RWPE1 (cell line): ENCODE measurements at regions not wholly inside any gene's neighbourhood (a gene's known extent, or its start where the extent isn't known, plus 50 kb on each side); places are given as distances from the start of the nearest gene placed in this dataset.

Experiments used
- CTCF ChIA-PET: fragments of 350-600 bp; sonication (Branson Sonifier 250); formaldehyde crosslinking; extraction: SDS; loops from one replicate; lab custom pipeline; 2021; lab: Yijun Ruan, JAX
- POLR2A ChIA-PET: fragments of 400-600 bp; formaldehyde crosslinking; extraction: SDS; loops from one replicate; lab custom pipeline; 2020; ENCODE audit warnings: antibody characterized with exemption; ENCODE audit not compliant: low non-redundant PET; lab: Yijun Ruan, JAX
- DNase-seq: peaks from one replicate; pipeline ENCODE4 v3.0.0; 2012; ENCODE audit warnings: low spot score
- H3K27ac ChIP-seq: fragments of 450-650 bp; 2 replicates; pipeline ENCODE4 v1.5.1; 2017
- TF ChIP-seq, protein P1 (sequence below): fragments of 450-650 bp; conservative IDR thresholded peaks from 2 replicates; pipeline ENCODE4 v1.5.1; 2017; ENCODE audit warnings: low read depth, mild to moderate bottlenecking

GRCh38 chr10:108592956-108593355, 1330.4 kb downstream of the XPNPEP1 start:
- no peak for DNase-seq
- TF ChIP-seq, protein P1, sequence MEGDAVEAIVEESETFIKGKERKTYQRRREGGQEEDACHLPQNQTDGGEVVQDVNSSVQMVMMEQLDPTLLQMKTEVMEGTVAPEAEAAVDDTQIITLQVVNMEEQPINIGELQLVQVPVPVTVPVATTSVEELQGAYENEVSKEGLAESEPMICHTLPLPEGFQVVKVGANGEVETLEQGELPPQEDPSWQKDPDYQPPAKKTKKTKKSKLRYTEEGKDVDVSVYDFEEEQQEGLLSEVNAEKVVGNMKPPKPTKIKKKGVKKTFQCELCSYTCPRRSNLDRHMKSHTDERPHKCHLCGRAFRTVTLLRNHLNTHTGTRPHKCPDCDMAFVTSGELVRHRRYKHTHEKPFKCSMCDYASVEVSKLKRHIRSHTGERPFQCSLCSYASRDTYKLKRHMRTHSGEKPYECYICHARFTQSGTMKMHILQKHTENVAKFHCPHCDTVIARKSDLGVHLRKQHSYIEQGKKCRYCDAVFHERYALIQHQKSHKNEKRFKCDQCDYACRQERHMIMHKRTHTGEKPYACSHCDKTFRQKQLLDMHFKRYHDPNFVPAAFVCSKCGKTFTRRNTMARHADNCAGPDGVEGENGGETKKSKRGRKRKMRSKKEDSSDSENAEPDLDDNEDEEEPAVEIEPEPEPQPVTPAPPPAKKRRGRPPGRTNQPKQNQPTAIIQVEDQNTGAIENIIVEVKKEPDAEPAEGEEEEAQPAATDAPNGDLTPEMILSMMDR: no peak
- no peak overlapping the region for H3K27ac ChIP-seq
- ChIA-PET CTCF (no interaction called here), POLR2A (no interaction called here)

DNA sequence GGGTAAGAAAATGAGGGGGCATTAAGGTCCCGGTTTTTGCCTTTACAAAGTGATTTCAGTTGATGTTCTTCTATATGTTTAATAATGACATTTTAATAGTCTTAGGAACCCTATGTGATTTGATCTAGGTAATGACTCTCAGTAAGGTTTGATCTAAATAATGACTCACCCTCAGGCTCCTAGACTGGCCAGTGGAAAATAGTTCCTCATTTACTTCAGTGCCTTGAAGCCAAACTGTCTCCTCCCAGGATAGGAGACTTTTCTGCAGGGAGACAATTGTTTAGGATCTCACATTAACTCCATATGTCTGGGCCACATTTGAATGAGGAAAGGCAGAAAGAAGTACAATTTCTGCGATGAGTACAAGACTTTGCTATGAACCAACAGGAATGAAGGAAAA, 1331.9 kb downstream of the XPNPEP1 start:
- TF ChIP-seq, protein P1: no peak
- CTCF ChIA-PET: no interaction called here
- DNase-seq: no peak
- POLR2A ChIA-PET: no interaction called here
- no peak overlapping the region for H3K27ac ChIP-seq

GRCh38 chr10:108586424-108586823, 1336.9 kb downstream of the XPNPEP1 start:
- ChIA-PET POLR2A (no interaction called here), CTCF (interaction anchor here (0.6 kb wide), 3 partner anchors 499 to 1063 kb away, joined by 3 read pairs; no protein-coding TSS in a partner anchor)
- no peak overlapping the region for H3K27ac ChIP-seq
- TF ChIP-seq, protein P1: no peak
- no peak for DNase-seq

DNA sequence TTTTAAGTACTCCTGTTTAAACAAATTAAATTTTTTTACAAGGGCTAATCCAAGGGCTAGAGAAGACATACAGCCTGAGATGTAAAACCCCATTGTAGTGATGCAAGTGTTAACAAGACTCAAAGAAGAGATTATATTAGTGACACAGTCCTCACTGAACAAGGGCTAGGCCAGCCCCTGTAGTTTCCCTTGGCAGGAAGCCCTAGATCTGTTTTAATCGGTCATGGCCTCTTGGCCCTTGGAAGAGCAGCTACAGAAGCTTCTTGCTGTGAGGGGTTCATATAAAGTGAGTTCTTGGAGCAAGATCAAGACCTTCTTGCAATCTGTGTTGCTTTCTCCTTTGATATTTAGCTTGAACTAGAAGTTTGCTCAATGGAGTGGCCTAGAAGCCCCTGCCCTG, 1339.4 kb downstream of the XPNPEP1 start:
- ChIA-PET POLR2A (no interaction called here), CTCF (interaction anchor here (0.5 kb wide), 2 partner anchors 593 to 1004 kb away, joined by 3 read pairs; no protein-coding TSS in a partner anchor)
- H3K27ac ChIP-seq: no peak overlapping the region
- no peak for DNase-seq
- TF ChIP-seq, protein P1: no peak

DNA sequence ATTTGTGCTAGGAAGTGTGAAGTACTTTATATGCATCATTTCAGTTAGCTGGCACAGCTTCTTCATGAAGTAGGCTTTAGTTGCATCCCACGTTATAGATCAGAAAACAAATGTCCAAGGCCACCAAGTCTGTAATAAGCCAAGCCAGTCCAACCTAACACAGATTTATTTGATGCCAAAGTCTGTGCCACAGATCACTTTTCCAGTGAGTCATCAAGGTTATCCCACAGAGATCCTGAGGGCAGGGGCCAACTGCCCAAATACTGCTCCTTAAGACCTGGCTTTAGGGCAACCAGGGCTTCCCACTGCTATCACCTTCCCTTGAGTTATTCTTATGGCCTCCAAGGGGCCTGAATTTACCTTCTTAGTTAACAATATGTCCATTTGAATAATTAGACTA, 1340.4 kb downstream of the XPNPEP1 start:
- H3K27ac ChIP-seq: no peak overlapping the region
- CTCF ChIA-PET: no interaction called here
- POLR2A ChIA-PET: interaction anchor here (0.6 kb wide), 1 partner anchor 819 kb away, joined by 4 read pairs; no protein-coding TSS in a partner anchor
- TF ChIP-seq, protein P1: no peak
- DNase-seq: no peak

DNA sequence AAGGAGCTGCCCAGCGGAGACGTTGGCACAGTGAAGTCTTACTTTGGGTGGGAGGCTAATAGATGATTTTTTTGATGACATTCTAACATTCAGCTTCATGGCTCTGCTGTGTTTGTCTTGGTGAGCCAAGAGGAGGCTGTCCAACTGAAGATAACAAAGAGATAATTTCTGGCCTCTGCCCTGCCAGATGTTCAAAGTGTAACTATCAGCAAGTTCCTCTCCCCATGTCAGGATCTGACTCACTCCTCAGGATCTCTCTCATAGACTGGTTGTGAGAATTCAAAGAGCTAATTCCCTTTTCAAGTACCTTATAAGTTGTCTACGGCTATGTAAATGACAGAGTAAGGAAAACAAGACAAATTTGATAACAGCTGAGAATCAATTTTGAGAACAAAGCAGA, 1340.9 kb downstream of the XPNPEP1 start:
- DNase-seq: no peak
- H3K27ac ChIP-seq: no peak overlapping the region
- TF ChIP-seq, protein P1: no peak
- CTCF ChIA-PET: no interaction called here
- POLR2A ChIA-PET: interaction anchor here (0.6 kb wide), 1 partner anchor 819 kb away, joined by 4 read pairs; no protein-coding TSS in a partner anchor
